ENCODE measurements at regions not wholly inside any gene's neighbourhood (a gene's known extent, or its start where the extent isn't known, plus 50 kb on each side); places are given as distances from the start of the nearest gene placed in this dataset.

DNA sequence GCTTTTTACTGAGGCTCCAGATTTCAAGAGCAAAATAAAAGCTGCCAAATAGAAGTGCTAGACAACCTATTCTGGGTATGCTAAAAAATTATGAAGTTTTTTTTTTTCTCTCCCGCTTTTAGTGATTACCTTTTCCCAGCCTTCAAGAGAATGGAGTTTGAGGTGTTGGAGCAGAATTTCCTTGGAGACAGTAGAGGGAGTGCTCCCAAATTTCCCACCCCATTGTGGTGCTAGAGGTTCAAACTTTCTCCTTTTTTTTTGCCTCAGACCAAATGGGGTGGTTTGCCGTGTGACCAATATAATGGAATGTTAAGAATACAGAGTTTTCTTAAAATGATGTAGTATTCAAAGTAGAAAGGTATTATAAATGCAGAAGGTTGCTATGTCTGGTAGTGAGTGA lies 244.2 kb upstream of the RIOK2 start:
- TF ChIP-seq CTCF (conservative IDR thresholded peaks at IDR 0.05) (peak; percentile 5; the same call in 1 of the 2 replicates), ZFX (IDR thresholded peaks at IDR 0.05) (no peak)

Data from C4-2B (cell line).